Common myeloid progenitor, CD34-positive (primary cell): ENCODE measurements at regions not wholly inside any gene's neighbourhood (a gene's known extent, or its start where the extent isn't known, plus 50 kb on each side); places are given as distances from the start of the nearest gene placed in this dataset.

Experiments used
- CTCF ChIA-PET: fragments of 350-600 bp; sonication (Branson Sonifier 250); formaldehyde crosslinking; loops from one replicate; lab custom pipeline; 2021; ENCODE audit warnings: antibody characterized with exemption; lab: Charles Lee
- POLR2A ChIA-PET: fragments of 350-600 bp; sonication (Branson Sonifier 250); formaldehyde crosslinking; loops from one replicate; lab custom pipeline; 2021; ENCODE audit warnings: antibody characterized with exemption; lab: Charles Lee
- DNase-seq, 3 donors: peaks; one replicate each; pipeline versions ENCODE4 v3.0.0 to v3.0.0-alpha.2; 2013
- H3K27ac ChIP-seq, 2 experiments: 1 replicate in 1 of 2; 2 replicates in 1 of 2; pipeline ENCODE4 v1.7.0; 2013; ENCODE audit warnings: inconsistent platforms in 2 of 2, low read length in 2 of 2, mild to moderate bottlenecking in 2 of 2, low read depth in 1 of 2, moderate library complexity in 1 of 2; ENCODE audit not compliant: severe bottlenecking in 2 of 2, insufficient read depth in 1 of 2, poor library complexity in 1 of 2
- H3K27me3 ChIP-seq, 5 experiments: replicated peaks in 2 of 5; 1 replicate in 3 of 5; 2 replicates in 2 of 5; pipeline versions ENCODE4 v1.6.1 to v1.7.0; 2013; ENCODE audit warnings: low read length in 4 of 5, mild to moderate bottlenecking in 2 of 5, moderate library complexity in 2 of 5, inconsistent platforms in 1 of 5; ENCODE audit not compliant: insufficient read depth in 5 of 5, control insufficient read depth in 4 of 5
- H3K36me3 ChIP-seq, 4 experiments: 1 replicate in 2 of 4; 2 replicates in 2 of 4; pipeline versions ENCODE4 v1.6.1 to v1.7.0; 2013; ENCODE audit warnings: low read length in 3 of 4, control low read depth in 1 of 4, mild to moderate bottlenecking in 1 of 4; ENCODE audit not compliant: control insufficient read depth in 4 of 4, insufficient read depth in 4 of 4
- H3K4me1 ChIP-seq, 4 experiments: 1 replicate in 3 of 4; 2 replicates in 1 of 4; pipeline versions ENCODE4 v1.6.1 to v1.7.1; 2013; ENCODE audit warnings: low read length in 3 of 4, mild to moderate bottlenecking in 3 of 4, control low read depth in 1 of 4, inconsistent platforms in 1 of 4, moderate library complexity in 1 of 4; ENCODE audit not compliant: control insufficient read depth in 4 of 4, insufficient read depth in 4 of 4; ENCODE audit errors: control extremely low read depth in 1 of 4
- H3K4me3 ChIP-seq, 7 experiments: 1 replicate in 4 of 7; 2 replicates in 3 of 7; pipeline versions ENCODE4 v1.5.1 to v1.7.0; 2013; ENCODE audit warnings: mild to moderate bottlenecking in 7 of 7, low read length in 6 of 7, moderate library complexity in 6 of 7, inconsistent platforms in 2 of 7, low read depth in 2 of 7, control low read depth in 1 of 7; ENCODE audit not compliant: insufficient read depth in 4 of 7, control insufficient read depth in 1 of 7; ENCODE audit errors: extremely low read depth in 1 of 7
- H3K9me3 ChIP-seq, 5 experiments: 1 replicate in 4 of 5; 2 replicates in 1 of 5; pipeline versions ENCODE4 v1.6.1 to v1.7.1; 2013; ENCODE audit warnings: low read length in 4 of 5, mild to moderate bottlenecking in 2 of 5, inconsistent platforms in 1 of 5, low read depth in 1 of 5, moderate library complexity in 1 of 5; ENCODE audit not compliant: control insufficient read depth in 4 of 5, insufficient read depth in 2 of 5; ENCODE audit errors: control extremely low read depth in 1 of 5
- WGBS: methylation state at CpG from one replicate; pipeline ENCODE4 v1.1.5; 2013; ENCODE audit not compliant: insufficient coverage; 5-methylcytosine and 5-hydroxymethylcytosine counted together

- CTCF ChIA-PET, result no interaction called here
- Histone ChIP-seq H3K4me1 (no peaks in the 10 kb centered on the region), H3K27me3 (peaks cover 0 to 11% (median 0%) of the 10 kb centered on the region in 5 experiments), H3K9me3 (peaks cover 0 to 3% (median 0%) of the 10 kb centered on the region in 5 experiments), H3K36me3 (no peaks in the 10 kb centered on the region), H3K4me3 (no peak overlapping the region), H3K27ac (no peak overlapping the region)
- POLR2A ChIA-PET, result no interaction called here
- 96% methylated on average over 2 of the region's 7 CpGs for WGBS
- no peak for DNase-seq
Measured at GRCh38 chrX:9211269-9211668, 177.3 kb upstream of the FAM9B start.

DNA sequence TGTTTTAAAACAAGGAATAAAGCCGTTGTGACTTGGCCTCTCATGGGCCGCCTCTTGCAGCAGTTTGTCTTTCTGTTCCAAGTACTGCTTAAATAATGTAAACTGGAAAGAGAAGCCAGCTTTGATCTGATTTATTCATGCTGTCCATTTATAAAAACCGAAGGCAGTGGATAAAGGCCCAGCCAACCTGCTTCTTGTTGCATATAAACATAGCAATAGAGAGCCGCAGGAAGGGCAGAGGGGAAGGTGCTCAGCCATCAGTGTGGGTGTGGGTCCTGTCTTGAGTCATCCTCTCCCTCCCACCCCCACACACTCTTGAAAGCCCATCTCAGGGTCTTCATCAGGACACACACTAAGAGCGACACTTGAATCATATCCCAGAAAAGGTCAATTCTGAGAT lies 187.9 kb upstream of the FAM9B start:
- DNase-seq, result no peak
- ChIA-PET POLR2A (no interaction called here), CTCF (no interaction called here)
- H3K4me1 ChIP-seq, result no peaks in the 10 kb centered on the region
- H3K27ac ChIP-seq, result no peak overlapping the region
- 77% methylated on average over 3 of the region's 5 CpGs for WGBS
- H3K9me3 ChIP-seq, result peaks cover 0 to 2% (median 0%) of the 10 kb centered on the region in 5 experiments
- H3K36me3 ChIP-seq, result no peaks in the 10 kb centered on the region
- peaks cover 0 to 4% (median 0%) of the 10 kb centered on the region in 5 experiments for H3K27me3 ChIP-seq
- no peak overlapping the region for H3K4me3 ChIP-seq

DNA sequence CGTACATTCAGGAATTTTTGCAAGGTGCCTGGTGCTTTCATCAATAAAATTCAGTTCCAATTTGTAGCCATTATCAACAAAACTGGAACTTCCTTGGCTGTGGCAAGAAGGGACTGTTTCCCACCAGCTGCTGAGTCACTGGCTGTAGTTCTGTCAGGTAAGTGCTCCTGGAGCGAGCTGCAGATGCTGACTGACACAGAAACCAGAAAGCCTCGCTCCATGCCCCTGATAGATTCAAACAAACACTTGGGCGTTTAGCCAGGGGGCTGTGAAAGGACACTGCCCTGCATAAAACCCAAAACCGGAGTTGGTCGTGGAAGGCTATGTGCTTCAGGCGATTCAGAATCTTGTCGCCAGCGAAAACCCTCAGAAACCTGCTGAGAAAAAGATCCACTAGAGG lies 188.4 kb upstream of the FAM9B start:
- Histone ChIP-seq H3K9me3 (peaks cover 0 to 2% (median 0%) of the 10 kb centered on the region in 5 experiments), H3K4me3 (no peak overlapping the region), H3K27me3 (peaks cover 0 to 4% (median 0%) of the 10 kb centered on the region in 5 experiments), H3K4me1 (no peaks in the 10 kb centered on the region), H3K36me3 (no peaks in the 10 kb centered on the region), H3K27ac (no peak overlapping the region)
- ChIA-PET CTCF (no interaction called here), POLR2A (no interaction called here)
- no peak for DNase-seq
- WGBS, result 72% methylated on average over 9 of the region's 9 CpGs

- POLR2A ChIA-PET, result no interaction called here
Measured at GRCh38 chrX:9227276-9227675, 193.3 kb upstream of the FAM9B start.

DNA sequence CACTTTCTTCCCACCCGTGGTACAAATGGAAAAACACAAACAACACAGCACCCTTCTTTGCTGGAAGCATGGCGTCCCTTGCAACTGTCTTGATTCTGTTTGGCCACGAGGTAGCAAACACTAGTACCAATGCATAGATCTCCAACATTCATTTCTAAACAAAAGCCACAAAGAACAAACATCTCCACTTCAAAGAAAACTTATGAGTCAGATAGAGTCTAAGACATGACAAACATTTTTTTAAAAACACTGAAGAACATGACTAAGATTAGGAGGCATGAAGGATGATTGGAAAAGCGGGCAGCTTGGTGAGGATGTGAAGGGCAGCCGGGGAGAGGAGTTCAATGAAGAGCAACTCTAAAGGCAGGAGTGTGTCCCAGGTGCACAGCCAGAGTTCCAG lies 197.6 kb upstream of the FAM9B start:
- Histone ChIP-seq H3K9me3 (peaks cover 0 to 1% (median 0%) of the 10 kb centered on the region in 5 experiments), H3K36me3 (no peaks in the 10 kb centered on the region), H3K4me3 (no peak overlapping the region), H3K27me3 (no peaks in the 10 kb centered on the region), H3K27ac (no peak overlapping the region), H3K4me1 (no peaks in the 10 kb centered on the region)
- ChIA-PET CTCF (no interaction called here), POLR2A (no interaction called here)
- WGBS, result 88% methylated on average over 5 of the region's 5 CpGs
- DNase-seq, result no peak

More at GRCh38 chrX:9227276-9227675, 193.3 kb upstream of the FAM9B start:
- Histone ChIP-seq H3K36me3 (no peaks in the 10 kb centered on the region), H3K9me3 (peaks cover 0 to 2% (median 0%) of the 10 kb centered on the region in 5 experiments), H3K27ac (no peak overlapping the region), H3K4me3 (no peak overlapping the region), H3K27me3 (no peaks in the 10 kb centered on the region), H3K4me1 (no peaks in the 10 kb centered on the region)
- CTCF ChIA-PET, result no interaction called here
- 100% methylated on average over 5 of the region's 6 CpGs for WGBS
- no peak for DNase-seq

- Histone ChIP-seq H3K36me3 (no peaks in the 10 kb centered on the region), H3K27me3 (no peaks in the 10 kb centered on the region), H3K9me3 (peaks cover 0 to 1% (median 0%) of the 10 kb centered on the region in 5 experiments), H3K4me1 (no peaks in the 10 kb centered on the region), H3K27ac (no peak overlapping the region), H3K4me3 (no peak overlapping the region)
- ChIA-PET CTCF (no interaction called here), POLR2A (no interaction called here)
- 74% methylated on average over 5 of the region's 5 CpGs for WGBS
- DNase-seq, result no peak
Measured at GRCh38 chrX:9233141-9233540, 199.2 kb upstream of the FAM9B start.

- H3K27me3 ChIP-seq, result no peaks in the 10 kb centered on the region
- H3K36me3 ChIP-seq, result no peaks in the 10 kb centered on the region
- 100% methylated on average over 2 of the region's 3 CpGs for WGBS
- no peaks in the 10 kb centered on the region for H3K4me1 ChIP-seq
- H3K27ac ChIP-seq, result no peak overlapping the region
- peaks cover 0 to 1% (median 0%) of the 10 kb centered on the region in 5 experiments for H3K9me3 ChIP-seq
- CTCF ChIA-PET, result no interaction called here
- H3K4me3 ChIP-seq, result no peak overlapping the region
- POLR2A ChIA-PET, result no interaction called here
- no peak for DNase-seq
Measured at GRCh38 chrX:9234315-9234714, 200.4 kb upstream of the FAM9B start.
